Lower lobe of right lung (tissue), 2 donors: ENCODE measurements at regions not wholly inside any gene's neighbourhood (a gene's known extent, or its start where the extent isn't known, plus 50 kb on each side); places are given as distances from the start of the nearest gene placed in this dataset.

Source experiments
- ATAC-seq, 2 donors: fragments of 200-7000 bp; cut with Tn5 transposase; one replicate each; pipeline ENCODE4 v1.9.1; 2020 to 2022; ENCODE audit warnings: mild to moderate bottlenecking in 2 of 2, moderate library complexity in 2 of 2
- DNase-seq: peaks from one replicate; pipeline ENCODE4 v3.0.0-alpha.2; 2020
- H3K27ac ChIP-seq: fragments of 200-600 bp; one replicate; pipeline ENCODE4 v1.8.0; 2022
- H3K27me3 ChIP-seq: fragments of 200-600 bp; one replicate; pipeline ENCODE4 v1.8.0; 2022; ENCODE audit warnings: low read depth
- H3K36me3 ChIP-seq: fragments of 200-600 bp; one replicate; pipeline ENCODE4 v1.8.0; 2022; ENCODE audit warnings: mild to moderate bottlenecking
- H3K4me1 ChIP-seq: fragments of 200-600 bp; one replicate; pipeline ENCODE4 v1.8.0; 2022
- H3K4me3 ChIP-seq: fragments of 200-600 bp; one replicate; pipeline ENCODE4 v1.8.0; 2022; ENCODE audit warnings: mild to moderate bottlenecking
- H3K9me3 ChIP-seq: fragments of 200-600 bp; one replicate; pipeline ENCODE4 v1.8.0; 2022
- intact Hi-C: fragments of 100-400 bp; cut with DNase I; formaldehyde crosslinking; loops from one replicate; pipeline ENCODE4 v1.11.0; 2022
- TF ChIP-seq, protein P1 (sequence below): fragments of 200-600 bp; IDR thresholded peaks from one replicate; pipeline ENCODE4 v1.8.0; 2022; ENCODE audit warnings: antibody characterized with exemption, mild to moderate bottlenecking
- donor health status: DM: no; HTN: yes; CAD: no; lungs with severe emphysema.

DNA sequence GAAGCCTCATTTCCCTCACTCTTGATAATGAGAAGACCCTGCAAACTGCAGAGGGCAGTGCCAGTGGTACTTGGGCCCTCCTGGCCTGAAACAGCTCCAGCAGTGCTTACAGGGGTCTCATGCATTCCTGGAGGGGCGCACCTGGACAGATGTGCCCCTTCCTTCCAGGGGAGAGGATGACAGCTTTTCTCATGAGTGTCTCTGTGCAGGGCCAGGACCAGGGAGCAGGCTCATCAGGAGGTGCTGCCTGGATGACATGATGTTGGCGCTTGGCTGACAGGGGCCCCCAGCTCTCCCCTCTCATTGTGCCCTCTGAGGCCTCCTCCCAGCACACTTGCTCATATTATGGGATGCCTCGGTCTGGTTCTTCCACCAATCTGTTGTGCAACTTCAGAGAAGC is 95.1 kb upstream of the MYCN start:
- no peaks in the 10 kb centered on the region for H3K4me1 ChIP-seq
- TF ChIP-seq, protein P1, sequence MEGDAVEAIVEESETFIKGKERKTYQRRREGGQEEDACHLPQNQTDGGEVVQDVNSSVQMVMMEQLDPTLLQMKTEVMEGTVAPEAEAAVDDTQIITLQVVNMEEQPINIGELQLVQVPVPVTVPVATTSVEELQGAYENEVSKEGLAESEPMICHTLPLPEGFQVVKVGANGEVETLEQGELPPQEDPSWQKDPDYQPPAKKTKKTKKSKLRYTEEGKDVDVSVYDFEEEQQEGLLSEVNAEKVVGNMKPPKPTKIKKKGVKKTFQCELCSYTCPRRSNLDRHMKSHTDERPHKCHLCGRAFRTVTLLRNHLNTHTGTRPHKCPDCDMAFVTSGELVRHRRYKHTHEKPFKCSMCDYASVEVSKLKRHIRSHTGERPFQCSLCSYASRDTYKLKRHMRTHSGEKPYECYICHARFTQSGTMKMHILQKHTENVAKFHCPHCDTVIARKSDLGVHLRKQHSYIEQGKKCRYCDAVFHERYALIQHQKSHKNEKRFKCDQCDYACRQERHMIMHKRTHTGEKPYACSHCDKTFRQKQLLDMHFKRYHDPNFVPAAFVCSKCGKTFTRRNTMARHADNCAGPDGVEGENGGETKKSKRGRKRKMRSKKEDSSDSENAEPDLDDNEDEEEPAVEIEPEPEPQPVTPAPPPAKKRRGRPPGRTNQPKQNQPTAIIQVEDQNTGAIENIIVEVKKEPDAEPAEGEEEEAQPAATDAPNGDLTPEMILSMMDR = no peak
- no peak overlapping the region for H3K27ac ChIP-seq
- intact Hi-C loops = no loop called here
- H3K27me3 ChIP-seq = no peaks in the 10 kb centered on the region
- ATAC-seq (no peak), DNase-seq (no peak)
- no peaks in the 10 kb centered on the region for H3K36me3 ChIP-seq
- no peak overlapping the region for H3K4me3 ChIP-seq
- no peaks in the 10 kb centered on the region for H3K9me3 ChIP-seq

DNA sequence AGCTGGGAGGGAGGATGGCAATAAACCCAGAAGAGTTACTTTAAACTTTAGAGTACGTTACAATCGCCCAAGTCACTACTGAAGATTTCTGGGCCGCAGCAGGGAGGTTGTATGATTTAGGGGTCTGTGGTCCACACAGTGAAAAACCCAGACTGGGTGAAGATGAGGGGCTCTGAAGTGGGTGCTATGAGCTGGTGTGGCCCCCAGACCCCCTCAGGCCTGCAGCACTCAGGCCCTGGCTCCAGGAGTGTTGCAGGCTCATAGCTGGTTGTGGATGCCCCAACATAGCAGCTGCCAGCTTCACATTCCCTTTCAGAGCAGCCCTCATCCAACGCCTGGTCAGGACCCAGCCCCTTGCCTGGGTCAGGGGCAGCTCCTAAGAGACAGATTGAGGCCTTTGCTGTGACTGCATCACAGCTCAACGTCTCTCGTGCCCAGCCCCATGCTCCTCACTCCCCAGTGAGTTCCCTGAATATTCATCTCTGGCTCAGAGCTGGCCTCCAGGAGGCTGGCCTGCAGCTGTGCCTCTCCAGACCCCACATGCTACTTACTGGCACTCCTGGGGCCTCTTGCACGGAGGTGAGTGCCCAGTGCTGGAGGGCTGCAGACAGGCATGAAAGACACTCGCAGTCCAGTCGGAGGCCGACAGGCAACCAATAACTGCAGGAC is 94.5 kb upstream of the MYCN start:
- TF ChIP-seq, protein P1 = no peak
- Histone ChIP-seq H3K27me3 (no peaks in the 10 kb centered on the region), H3K4me3 (no peak overlapping the region), H3K27ac (no peak overlapping the region), H3K9me3 (no peaks in the 10 kb centered on the region), H3K36me3 (no peaks in the 10 kb centered on the region), H3K4me1 (no peaks in the 10 kb centered on the region)
- ATAC-seq (no peak), DNase-seq (no peak)
- intact Hi-C loops = no loop called here

DNA sequence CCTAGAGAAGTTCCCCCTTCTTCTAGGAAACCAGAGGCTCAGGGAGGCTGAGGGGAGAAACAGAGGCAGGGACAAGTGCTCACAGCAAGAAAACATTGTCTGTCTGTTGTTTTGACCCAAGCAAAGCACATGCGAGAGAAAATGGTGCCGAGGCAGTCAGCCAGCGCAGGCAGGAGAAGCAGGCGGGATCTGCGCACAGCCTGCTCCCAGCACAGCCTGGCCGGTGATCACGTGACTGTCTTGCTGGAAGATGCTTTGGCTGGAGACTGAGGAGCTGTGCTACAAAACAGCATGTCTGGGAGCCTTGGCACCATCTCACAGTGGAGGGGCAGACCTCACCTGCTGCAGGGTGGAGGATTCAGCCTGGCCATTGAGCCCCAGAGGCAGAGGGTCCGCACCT is 93.7 kb upstream of the MYCN start:
- intact Hi-C loops = no loop called here
- no peak for DNase-seq

DNA sequence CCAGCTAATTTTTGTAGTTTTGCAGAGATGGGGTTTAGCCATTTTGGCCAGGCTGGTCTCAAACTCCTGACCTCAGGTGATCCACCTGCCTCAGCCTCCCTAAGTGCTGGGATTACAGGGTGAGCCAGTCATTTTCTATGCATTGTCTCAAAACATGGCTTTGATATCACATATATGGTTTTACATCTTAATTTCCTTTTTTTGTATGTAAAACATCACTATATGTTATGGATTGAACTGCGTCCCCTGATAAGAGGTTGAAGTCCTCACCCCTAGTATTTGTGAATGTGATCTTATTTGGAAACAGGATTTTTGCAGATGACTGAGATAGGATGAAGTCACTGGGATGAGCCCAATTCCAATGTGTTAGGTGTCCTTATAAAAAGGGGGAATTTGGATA is 89.8 kb upstream of the MYCN start:
- Histone ChIP-seq H3K27me3 (no peaks in the 10 kb centered on the region), H3K36me3 (no peaks in the 10 kb centered on the region), H3K4me3 (no peak overlapping the region), H3K4me1 (no peaks in the 10 kb centered on the region), H3K9me3 (no peaks in the 10 kb centered on the region), H3K27ac (no peak overlapping the region)
- ATAC-seq (no peak), DNase-seq (no peak)
- TF ChIP-seq, protein P1 = no peak
- intact Hi-C loops = no loop called here

More for the DNA sequence above, 93.7 kb upstream of the MYCN start:
- no peak overlapping the region for H3K4me3 ChIP-seq
- no peak for ATAC-seq
- H3K9me3 ChIP-seq = no peaks in the 10 kb centered on the region
- TF ChIP-seq, protein P1 = no peak
- no peak overlapping the region for H3K27ac ChIP-seq
- no peaks in the 10 kb centered on the region for H3K27me3 ChIP-seq
- no peaks in the 10 kb centered on the region for H3K36me3 ChIP-seq
- no peaks in the 10 kb centered on the region for H3K4me1 ChIP-seq

DNA sequence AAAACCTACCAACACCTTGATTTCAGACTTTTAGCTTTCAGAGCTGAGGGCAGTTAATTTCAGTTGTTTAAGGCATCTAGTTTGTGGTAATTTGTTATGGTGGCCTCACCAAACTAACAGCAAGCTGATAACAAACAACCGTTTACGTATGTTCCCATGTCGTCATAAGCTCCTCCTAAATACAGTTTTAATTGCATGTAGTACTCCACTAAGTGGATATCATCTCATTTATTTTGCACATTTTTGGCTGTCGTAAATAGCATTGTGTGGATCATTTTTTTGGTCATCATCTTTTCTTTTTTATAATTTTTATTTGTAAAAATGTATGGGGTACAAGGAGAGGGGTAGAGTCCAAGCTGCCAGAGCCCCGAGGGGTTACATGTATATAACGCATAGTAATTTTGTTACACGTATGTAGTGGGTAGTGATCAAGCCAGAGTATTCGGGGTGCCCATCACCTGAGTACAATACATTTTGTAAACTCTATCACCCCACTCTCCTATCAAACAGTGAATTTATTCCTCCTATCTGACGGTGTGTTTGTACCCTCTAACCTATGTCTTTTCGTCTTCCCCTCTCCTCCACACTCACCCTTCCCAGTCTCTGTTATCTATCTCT is 89.2 kb upstream of the MYCN start:
- H3K27me3 ChIP-seq = no peaks in the 10 kb centered on the region
- no peaks in the 10 kb centered on the region for H3K36me3 ChIP-seq
- no peak for ATAC-seq
- H3K9me3 ChIP-seq = no peaks in the 10 kb centered on the region
- no peak overlapping the region for H3K27ac ChIP-seq
- H3K4me1 ChIP-seq = no peaks in the 10 kb centered on the region
- intact Hi-C loops = no loop called here
- no peak overlapping the region for H3K4me3 ChIP-seq
- DNase-seq = no peak
- TF ChIP-seq, protein P1 = no peak
